NCI-H2107 (cell line): ENCODE measurements at regions not wholly inside any gene's neighbourhood (a gene's known extent, or its start where the extent isn't known, plus 50 kb on each side); places are given as distances from the start of the nearest gene placed in this dataset.

Experiments
- DNase-seq: peaks from one replicate; lab custom pipeline; 2025; lab: John Stamatoyannopoulos, UW

DNA sequence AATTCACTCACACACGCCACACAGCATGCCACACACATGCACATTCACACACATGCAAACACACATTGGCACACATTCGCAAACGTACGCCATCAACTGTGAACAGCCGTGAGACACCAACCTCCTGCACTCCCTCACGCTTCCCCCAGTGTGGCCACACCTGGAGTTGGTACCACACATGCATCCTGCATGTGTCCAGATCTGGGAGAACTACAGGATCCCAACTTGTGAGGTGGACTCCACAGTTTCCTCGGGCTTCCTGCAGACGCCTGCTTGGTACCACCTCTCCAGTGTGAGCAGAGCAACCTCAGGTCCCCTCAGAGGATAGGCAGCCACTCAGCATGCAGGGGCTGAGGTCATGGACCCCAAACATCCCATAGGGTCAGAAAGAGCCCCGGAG lies 239.0 kb downstream of the EIPR1 start:
- no peak for DNase-seq

DNA sequence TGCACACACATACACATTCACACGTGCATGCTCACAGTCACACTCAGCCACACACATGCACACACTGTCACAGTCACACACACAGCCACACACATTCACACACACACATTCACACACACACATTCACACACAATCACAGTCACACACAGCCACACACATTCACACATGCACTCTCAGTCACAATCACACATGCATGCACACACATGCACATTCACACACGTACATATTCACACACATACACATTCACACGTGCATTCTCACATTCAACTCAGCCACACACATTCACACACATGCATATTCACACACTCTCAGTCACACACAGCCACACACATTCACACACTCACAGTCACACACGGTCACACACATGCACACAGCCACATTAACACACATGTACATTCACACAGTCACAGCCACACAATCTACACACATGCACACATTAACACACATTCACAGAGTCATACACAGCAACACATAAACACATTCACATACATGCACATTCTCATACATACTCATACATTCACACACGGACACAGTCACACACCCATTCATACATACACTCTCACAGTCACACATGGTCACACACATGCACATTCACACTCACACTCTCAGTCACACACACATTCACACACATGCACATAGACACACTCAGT lies 239.8 kb downstream of the EIPR1 start:
- DNase-seq = no peak

GRCh38 chr2:3135676-3136075 lies 241.9 kb downstream of the EIPR1 start:
- DNase-seq = no peak

DNA sequence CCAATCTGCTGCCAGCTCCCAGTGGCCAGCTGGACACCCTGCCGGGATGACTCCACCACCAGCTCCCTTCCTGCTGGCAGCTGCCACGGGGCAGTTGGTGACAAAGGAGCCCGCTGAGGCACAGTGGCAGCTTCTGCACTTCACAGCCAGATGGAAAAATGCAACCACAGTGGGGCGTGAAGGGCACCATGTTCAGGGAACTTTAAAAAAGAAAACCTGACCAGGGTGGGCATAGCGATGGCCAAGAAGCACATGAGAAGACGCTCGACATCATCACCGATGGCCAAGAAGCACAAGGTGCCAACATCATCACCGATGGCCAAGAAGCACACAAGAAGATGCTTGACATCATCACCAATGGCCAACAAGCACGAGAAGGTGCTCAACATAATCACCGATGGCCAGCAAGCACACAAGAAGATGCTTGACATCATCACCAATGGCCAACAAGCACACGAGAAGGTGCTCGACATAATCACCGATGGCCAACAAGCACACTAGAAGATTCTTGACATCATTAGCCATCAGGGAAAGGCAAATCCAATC lies 243.5 kb downstream of the EIPR1 start:
- DNase-seq = no peak

- DNase-seq = no peak
These were observed 244.7 kb downstream of the EIPR1 start for GRCh38 chr2:3132966-3133365.

GRCh38 chr2:3132466-3132865 lies 245.2 kb downstream of the EIPR1 start:
- no peak for DNase-seq

DNA sequence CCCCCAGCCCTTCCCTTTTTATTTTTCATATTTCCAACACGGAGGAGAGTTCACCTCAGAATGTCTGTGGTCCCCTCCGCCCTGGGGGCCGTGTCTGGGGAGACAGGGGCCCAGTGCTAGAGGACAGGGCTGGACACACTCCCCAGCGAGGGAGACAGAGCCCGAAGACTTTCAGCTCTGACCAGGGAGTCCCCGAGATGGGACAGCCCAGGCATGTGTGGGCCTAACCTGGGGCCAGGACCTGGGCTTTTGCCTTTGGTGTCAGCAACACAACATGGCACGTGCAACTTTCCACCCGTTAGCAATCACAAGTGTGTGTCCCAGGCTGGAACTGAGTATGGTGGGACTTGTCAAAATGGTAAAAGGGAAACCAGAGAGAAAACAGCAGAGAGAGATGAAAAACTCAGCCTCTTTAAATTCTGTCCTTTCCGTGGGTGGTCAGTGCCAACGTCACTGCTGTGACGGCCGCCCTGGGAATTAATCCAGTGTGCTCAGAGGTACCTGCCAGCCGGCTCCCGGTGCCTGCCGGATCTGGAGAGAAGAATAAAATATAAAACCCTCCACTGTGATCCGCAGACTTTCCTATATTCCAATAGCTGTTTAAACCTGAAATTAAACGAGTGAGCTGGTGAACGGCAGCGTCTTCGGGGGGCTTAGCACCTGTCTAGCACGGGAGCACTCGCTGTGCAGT lies 245.8 kb downstream of the EIPR1 start:
- DNase-seq = no peak

DNA sequence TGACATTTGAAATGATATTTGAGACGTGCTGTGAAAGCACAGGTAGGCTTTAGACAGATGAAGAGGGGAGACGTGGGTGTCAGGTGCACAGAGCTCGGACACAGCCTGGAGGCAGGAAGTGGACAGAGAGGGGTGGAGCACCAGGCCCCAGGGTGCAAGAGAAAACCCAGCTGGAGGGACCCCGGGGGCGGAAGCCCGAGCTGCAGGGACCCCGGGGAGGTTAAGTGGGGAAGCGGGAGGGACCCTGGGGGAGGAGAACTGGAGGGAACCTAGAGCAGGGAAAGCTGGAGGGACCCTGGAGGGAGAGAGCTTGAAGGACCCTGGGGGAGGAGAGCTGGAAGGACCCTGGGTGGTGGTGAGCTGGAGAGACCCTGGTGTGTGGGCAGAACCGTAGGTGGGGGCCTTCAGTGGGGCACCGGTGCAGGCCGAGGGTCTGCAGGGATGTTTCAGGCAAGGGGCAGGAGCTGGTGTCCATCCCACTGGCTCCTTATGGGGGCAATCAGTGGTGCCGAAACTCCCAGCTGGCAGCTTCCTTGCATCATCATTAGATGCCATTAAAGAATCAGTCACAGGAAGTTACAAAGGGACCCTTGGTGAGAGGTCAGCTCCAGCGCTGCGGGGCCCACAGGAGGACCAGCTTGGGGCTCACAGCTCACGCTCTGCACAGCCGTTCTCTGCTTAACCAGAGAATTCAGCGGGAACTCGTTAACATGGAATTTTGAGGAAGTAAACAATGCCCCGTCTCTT lies 246.6 kb downstream of the EIPR1 start:
- DNase-seq = no peak

DNA sequence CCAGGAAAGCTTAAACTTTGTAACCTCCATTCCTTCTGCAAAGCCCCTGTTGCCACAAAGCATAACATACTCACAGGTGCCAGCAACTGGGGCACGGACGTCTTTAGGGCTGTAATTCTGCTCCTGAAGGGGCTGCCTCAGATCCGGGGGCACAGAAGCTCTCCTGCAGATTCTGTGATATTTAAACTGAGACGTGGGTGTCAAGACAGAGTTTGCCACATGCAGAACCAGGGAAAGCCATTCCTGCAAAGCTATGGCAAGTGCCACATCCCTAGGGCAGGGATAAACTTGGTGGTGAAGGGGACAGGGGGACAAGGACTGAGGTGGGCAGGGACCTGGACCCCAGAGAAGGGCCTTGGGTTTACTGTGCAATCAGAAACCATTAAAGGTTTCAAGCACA lies 247.2 kb downstream of the EIPR1 start:
- no peak for DNase-seq

GRCh38 chr2:3129867-3130266 lies 247.8 kb downstream of the EIPR1 start:
- DNase-seq = no peak

DNA sequence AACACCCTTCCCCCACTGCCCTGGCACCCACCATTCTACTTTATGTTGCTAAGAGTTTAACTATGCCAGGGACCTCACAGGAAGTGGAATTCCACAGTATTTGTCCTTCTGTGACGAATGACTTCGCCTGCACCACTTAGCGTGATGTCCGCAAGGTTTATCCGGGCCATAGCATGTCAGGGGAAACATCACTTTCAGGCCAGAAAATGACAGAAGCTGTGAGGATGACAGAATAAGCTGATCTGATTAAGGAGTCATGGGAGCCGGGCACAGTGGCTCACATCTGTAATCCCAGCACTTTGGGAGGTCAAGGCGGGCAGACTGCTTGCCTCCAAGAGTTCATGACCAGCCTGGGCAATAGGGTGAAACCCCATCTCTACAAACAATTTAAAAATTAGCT lies 248.8 kb downstream of the EIPR1 start:
- no peak for DNase-seq

GRCh38 chr2:3127710-3128109 lies 249.9 kb downstream of the EIPR1 start:
- DNase-seq = no peak

DNA sequence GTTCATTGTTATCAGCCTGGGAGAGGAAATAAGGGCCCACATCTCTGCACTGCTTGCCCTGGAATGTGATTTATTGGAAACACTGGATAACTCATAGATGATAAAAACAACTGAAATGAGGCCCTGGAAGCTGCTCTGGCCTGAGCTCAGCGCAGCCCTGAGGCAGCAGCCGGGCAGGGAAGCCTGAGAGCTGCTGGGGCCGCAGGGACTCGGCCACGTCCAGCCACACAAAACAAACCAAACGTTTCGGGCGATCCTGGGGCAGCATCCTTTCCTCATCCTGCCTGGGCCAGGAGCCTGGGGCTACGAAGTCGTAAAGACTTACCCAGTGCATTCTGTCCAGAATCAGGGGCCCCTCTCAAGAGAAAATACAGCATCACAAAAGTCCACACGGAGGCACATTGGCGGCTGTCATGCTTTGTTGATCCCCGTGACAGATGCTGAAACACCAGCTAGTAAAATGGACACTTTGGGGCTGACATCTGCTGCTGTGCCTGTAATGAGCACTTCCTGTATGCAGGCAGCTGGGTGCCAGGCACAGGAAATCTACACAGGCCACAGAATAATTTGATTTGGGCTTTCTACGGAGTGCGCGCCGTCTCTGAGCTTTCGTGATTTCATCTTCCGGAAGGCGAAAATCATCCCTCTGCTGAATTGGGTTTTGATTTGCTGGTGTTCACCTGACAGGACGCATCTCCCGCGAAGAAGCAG lies 250.6 kb downstream of the EIPR1 start:
- no peak for DNase-seq

DNA sequence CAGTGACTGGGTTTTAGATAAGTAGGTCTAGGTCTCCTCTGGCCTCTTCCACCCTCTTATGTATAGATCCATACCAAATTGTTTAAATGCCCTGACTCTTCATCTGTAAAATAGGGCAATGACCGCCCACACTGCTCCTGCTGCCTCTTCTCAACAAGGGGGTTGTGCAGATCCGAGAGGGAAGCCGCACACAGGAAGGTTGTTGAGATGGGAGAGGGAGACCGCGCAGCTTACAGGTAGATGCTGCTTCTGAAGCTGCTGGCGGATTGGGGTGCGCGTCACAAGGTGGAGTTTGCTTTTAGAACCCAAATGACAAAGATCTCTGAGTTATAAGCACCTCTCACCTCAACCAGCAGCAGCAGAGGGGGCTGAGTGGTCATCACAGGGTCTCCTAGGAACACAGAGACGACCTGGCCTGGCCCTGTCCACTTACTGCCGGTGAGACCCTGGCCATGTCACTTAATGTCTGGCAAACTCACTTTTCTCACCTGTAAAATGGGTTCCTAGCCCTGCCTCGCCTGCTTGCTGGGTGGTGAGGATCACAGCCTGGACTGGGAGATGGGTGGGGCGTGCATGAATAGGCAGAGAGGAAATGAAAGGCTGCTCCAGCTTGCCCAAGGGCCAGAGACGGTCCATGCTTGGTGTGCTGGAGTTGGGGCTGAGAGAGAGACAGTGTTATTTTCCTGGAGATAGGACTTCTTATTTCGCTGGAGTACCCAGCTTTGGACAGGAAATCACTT lies 251.3 kb downstream of the EIPR1 start:
- no peak for DNase-seq

GRCh38 chr2:3125761-3126130 lies 251.9 kb downstream of the EIPR1 start:
- no peak for DNase-seq

GRCh38 chr2:3125001-3125760 lies 252.4 kb downstream of the EIPR1 start:
- DNase-seq = no peak

GRCh38 chr2:3122525-3122924 lies 255.1 kb downstream of the EIPR1 start:
- no peak for DNase-seq

- DNase-seq = no peak
These were observed 256.0 kb downstream of the EIPR1 start for GRCh38 chr2:3121601-3122000.

- DNase-seq = no peak
These were observed 259.9 kb downstream of the EIPR1 start for GRCh38 chr2:3117650-3118216.

DNA sequence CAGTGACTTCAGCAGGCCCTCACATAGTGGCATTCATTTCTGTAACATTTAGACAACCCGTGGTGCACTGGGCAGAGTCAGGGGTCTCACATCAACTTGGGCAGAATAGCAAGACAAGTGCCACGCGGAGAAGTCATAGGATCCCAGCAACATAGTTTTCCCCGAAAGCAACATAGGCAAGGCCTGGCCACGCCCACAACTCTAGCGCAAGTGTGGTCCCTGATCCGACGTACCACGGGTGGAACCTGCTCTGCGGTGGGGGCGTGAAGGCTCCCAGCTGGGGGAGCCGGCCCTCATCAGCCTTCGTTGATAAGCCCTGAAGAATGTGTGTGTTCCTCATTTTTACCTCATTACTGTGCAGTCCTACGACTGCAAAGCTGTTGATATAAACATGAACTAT lies 261.2 kb downstream of the EIPR1 start:
- DNase-seq = no peak
